Smooth muscle cell of the brain vasculature (primary cell): ENCODE measurements at regions not wholly inside any gene's neighbourhood (a gene's known extent, or its start where the extent isn't known, plus 50 kb on each side); places are given as distances from the start of the nearest gene placed in this dataset.
"Not testable (repeated sequence)": the region's sequence is repeated elsewhere in the genome, so short reads cannot be mapped to it uniquely, and the experiment has no call there.

Experiments used
- DNase-seq: peaks from one replicate; pipeline ENCODE4 v3.0.0-alpha.2; 2012; ENCODE audit warnings: low read depth, low spot score

GRCh38 chr2:40690036-40690435 lies 238.1 kb upstream of the SLC8A1 start:
- DNase-seq: no peak

DNA sequence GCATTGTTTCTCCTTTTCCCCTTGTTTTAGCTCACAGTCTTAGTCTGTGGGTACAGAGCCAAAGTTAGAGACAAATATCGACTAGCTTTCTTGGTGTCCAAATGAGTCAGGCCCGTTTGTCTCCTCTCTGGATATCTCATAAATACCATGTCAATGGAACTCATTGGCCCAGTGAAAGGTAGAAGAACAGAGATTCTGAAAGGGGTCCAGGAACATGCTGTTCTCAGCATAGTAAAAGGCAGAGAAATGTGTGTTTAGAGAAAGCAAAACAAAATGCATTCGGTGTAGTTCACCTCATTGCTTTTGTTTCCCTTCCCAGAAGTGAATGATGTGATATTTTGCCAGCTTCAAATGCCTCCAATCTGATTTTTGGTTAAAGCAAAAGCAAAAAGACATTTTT lies 238.6 kb upstream of the SLC8A1 start:
- DNase-seq: no peak

DNA sequence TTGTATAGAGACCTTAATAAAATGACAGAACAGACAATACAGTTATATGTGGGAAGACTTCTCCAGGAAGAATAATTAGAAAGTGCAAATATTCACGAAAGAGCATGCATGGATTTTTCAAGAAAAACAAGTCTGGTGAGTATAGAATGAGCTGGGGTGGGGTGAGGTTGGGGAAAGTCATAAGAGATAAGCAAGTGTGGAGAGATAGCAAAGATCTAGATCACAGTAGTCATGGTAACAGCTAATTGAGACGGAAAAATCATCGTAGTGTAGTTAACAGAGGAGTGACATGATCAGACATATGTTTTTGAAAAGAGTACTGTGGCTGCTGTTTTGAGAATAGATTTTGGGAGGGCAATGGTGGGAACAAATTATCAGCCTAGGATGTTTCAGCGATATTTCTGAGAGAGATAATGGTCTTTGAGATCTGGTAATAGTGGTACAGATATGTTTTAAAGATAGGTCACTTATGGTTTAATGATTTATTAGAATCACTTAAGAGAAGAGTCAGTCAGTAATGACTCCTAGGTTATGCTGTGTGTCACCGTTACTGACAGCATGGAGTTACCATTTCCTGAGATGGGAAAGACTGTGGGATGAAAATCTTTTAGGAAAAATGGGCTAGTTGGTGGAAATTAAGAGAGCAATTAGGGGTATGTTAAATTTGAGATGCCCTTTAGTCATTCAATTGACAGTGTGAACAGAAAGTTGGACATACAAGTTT lies 248.5 kb upstream of the SLC8A1 start:
- no peak for DNase-seq

GRCh38 chr2:40712197-40712894 lies 260.5 kb upstream of the SLC8A1 start:
- not testable (repeated sequence) for DNase-seq

- no peak for DNase-seq
Measured at GRCh38 chr2:40716879-40717278, 265.0 kb upstream of the SLC8A1 start.

- no peak for DNase-seq
Measured at GRCh38 chr2:40719414-40719813, 267.5 kb upstream of the SLC8A1 start.

DNA sequence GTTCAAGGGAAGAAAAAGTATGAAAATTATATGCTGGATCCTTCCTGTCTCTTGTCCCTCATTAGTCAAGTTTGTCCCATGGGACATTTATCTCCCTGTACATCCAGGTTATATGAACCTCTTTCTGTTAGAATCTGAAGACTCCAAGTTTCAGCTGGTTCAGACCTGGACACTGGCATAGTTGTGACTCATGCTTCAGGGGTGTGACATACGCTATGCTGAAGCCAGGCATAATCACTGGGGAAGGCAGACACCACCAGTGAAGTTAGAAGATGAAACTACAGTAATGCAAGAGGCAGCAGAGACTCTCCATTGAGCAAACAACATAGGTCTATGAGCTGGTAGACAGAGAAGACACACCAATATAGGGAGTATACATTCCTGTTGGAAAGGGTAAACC lies 269.7 kb upstream of the SLC8A1 start:
- DNase-seq: no peak

GRCh38 chr2:40723194-40723593 lies 271.3 kb upstream of the SLC8A1 start:
- no peak for DNase-seq

DNA sequence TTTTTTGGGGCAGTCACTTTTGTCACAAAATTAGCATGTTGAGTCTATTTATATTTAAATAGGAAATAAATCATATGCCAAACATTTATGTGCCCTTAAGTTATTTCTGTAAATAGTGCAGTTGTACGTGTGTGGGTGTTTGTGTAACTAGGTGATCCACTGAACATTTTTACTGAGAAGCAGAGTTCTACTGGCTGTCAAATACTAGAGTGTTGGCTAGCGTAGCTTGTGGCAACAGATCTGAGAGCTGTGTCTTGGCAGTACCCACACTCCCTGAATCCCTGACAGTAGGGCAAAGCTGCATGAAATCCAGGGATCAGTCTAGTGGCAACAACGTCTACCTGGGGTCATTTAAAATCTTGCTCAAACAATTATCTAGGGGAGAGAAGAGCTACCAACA lies 273.1 kb upstream of the SLC8A1 start:
- DNase-seq: no peak

DNA sequence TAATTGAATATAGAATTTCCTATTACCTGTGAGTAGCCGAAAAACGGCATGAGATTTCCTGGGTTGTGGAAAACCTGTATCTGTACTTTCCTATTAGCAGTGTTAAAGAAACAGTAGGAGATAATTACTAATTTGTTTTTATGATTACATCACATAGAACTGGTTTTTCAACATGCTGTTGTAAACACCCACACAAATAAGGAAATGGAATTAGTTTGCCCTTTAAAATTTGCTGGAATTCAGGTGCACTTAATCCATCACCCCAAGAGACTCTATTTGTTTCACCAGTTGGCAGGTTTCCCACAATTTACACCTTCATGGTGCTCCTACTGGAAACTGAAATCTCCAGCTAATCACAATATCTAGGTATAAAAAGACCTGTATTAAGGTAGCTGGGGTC lies 274.1 kb upstream of the SLC8A1 start:
- no peak for DNase-seq

DNA sequence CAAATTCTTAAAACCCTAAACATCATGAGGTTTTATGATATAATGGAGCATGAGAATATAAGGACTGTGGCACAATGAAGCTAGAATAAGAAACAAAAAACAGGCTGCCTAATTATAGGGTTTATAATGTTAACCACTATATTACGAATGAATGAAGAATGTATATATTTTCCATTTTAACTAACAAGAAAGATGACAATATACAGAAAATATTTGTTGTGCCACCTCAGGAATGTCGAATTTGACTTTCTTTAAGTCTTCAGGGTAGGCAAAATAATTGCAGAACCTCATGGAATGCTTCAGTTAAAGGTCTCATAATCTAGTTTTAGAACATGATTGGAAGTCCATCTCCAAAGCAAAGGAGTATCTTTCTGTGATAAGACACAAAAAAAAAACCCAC lies 282.9 kb upstream of the SLC8A1 start:
- DNase-seq: no peak

GRCh38 chr2:40737180-40737579 lies 285.3 kb upstream of the SLC8A1 start:
- no peak for DNase-seq

DNA sequence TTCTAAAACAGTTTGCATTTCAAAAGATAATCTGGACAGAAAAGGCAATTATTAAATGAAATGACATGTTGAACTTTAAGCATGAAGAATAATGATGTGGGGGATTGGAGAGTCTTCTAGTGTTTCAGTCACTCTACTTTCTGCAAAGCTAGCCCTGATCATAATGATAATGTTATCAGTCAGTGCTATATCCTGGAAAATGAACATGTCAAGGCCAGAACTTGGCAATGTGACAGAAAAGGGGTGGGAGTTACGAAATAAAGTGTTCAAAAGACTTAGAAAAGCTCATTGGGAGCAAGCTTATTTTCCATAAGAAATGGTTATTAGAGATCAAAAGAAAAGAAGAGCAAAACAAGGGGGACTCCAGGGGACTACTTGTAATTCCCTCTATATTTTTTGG lies 288.5 kb upstream of the SLC8A1 start:
- no peak for DNase-seq

DNA sequence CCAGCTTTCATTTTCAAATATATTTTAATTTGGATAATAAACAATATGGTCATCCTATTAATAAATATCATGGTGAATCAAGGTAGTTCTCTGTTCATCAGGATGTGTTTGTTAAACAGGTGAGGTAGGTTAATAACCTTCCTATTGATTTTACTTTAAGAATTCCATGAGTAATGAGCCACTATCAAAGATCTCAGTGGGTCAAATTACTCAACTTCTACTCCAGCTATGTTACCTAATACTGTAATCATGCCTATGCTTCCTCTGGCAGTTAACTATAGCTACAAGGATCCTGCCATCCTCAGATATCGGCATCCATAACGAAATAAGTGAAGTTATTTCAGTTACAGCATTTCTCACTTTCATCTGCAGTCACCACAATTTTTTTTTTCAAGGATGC lies 289.6 kb upstream of the SLC8A1 start:
- no peak for DNase-seq

DNA sequence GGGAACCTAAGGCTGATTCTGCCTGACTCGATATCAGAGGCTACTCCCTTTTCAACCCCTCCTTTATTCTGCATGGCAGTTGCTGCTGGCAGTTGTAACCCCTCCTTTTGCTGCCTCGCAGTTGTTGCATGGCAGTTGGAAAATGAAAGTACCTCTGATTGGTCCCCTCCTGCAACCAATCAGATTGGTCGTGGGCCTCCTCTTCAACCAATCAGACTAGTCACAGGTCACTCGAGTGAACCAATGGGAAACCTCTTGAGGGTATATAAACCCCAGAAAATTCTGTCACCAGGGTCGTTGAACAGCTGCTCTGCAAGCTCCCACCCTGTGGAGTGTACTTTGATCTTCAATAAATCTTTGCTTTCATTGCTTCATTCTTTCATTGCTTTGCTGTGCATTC lies 294.3 kb upstream of the SLC8A1 start:
- DNase-seq: no peak

DNA sequence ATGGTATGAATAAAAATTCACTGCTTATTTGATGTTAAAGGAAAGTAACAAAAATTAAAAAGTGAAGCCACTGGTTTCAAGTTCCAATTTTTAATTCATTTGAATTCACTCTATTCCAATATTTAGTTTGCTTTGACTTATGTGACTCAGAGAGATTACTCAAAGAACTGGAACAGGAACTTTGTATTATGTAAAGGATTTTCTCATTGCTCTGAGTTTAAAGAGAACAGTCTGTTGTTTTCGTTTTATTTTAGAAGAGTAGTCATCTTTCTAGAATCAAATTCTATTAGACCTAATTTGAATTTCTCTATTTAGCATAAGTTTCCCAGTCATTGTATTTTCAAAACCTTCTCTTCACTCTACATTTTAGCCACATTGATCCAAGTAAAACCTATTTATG lies 300.1 kb upstream of the SLC8A1 start:
- DNase-seq: no peak

DNA sequence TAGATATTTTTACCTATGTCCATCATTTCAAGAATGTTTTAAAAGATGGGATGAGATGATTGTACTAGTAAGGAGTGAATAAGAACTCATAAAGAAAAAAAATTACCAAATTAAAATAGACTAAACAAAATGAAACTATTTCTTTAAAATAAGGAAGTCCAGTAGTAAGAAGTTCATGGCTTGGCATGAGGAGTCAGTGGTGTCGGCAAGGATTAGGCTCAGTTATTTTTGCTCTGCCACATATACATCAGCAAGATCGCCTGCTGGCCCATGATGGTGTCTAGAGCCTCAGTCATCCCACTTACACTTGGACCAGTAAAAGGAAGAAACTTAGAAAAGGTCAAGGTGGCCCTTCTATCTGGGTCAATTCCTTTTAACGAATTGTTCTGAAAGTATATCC lies 300.9 kb upstream of the SLC8A1 start:
- no peak for DNase-seq

GRCh38 chr2:40754912-40755311 lies 303.0 kb upstream of the SLC8A1 start:
- DNase-seq: no peak

DNA sequence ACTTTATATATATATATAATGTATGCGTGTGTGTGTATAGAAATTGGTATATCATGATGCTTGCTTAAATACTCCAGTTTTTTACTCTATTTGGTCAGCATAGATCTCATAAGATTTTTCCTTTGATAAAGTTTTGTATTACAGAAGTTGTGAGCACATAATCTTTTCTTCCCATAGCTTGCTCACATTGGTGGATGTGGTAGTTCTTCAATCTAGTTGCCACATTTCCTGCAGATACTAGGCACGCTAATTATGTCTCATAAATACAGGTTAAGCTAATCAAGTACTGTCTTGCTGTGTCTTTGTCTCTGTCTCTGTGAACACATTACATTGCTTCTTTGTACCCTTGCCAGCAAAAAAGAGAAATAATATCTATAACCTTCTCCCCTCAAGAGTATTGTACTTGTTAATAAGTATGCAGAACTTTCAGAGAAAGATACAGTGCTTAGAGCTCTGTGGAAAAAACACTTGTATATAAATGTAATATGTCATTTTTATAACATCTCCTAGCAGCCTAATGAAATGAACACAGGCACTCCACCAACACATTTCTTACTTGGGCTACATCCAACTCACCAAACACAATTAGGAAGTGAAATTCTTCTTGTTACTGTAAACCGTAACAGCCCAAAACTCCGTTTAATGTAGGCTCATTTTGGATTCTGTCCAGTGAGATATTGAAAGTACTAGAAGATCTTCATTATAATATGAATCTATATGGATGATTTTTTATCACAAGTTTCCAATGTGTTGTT lies 306.7 kb upstream of the SLC8A1 start:
- no peak for DNase-seq

- DNase-seq: peak; percentile 6
Measured at GRCh38 chr2:40760071-40760666, 308.3 kb upstream of the SLC8A1 start.

- DNase-seq: no peak
Measured at GRCh38 chr2:40773291-40773690, 321.4 kb upstream of the SLC8A1 start.

- no peak for DNase-seq
Measured at GRCh38 chr2:40783704-40784103, 331.8 kb upstream of the SLC8A1 start.
